HL-60 (cell line): ENCODE measurements at regions not wholly inside any gene's neighbourhood (a gene's known extent, or its start where the extent isn't known, plus 50 kb on each side); places are given as distances from the start of the nearest gene placed in this dataset.
"Not testable (repeated sequence)": the region's sequence is repeated elsewhere in the genome, so short reads cannot be mapped to it uniquely, and the experiment has no call there.

ENCODE experiments used
- DNase-seq, 2 experiments: peaks; one replicate each; pipeline ENCODE4 v3.0.0-alpha.2; 2010 to 2020; ENCODE audit warnings: low read depth in 1 of 2, low spot score in 1 of 2
- H3K27ac ChIP-seq: fragments of 250-450 bp; sonication (Bioruptor Pico); replicated peaks from 2 replicates; pipeline ENCODE4 v1.5.1; 2020; ENCODE audit warnings: mild to moderate bottlenecking, moderate library complexity
- H3K27me3 ChIP-seq: fragments of 250-450 bp; sonication (Bioruptor Pico); 2 replicates; pipeline ENCODE4 v1.5.1; 2021; ENCODE audit warnings: mild to moderate bottlenecking, moderate library complexity; ENCODE audit not compliant: insufficient read depth, poor library complexity, severe bottlenecking
- H3K4me3 ChIP-seq: replicated peaks from 2 replicates; pipeline ENCODE4 v1.5.1; 2011; ENCODE audit warnings: mild to moderate bottlenecking, control low read depth, low read length; ENCODE audit not compliant: insufficient read depth
- GABPA ChIP-seq: IDR thresholded peaks from 2 replicates; pipeline ENCODE4 v1.6.1; 2012; ENCODE audit warnings: low read depth
- POLR2AphosphoS5 ChIP-seq: IDR thresholded peaks from 2 replicates; pipeline ENCODE4 v1.6.1; 2012; ENCODE audit warnings: low read depth
- REST ChIP-seq: IDR thresholded peaks from 2 replicates; pipeline ENCODE4 v1.6.1; 2012; ENCODE audit warnings: low read depth; ENCODE audit not compliant: insufficient replicate concordance
- SPI1 ChIP-seq: IDR thresholded peaks from 2 replicates; pipeline ENCODE4 v1.6.1; 2012; ENCODE audit warnings: low read depth, mild to moderate bottlenecking, borderline replicate concordance
- TF ChIP-seq, protein P1 (sequence below): IDR thresholded peaks from one replicate; pipeline ENCODE4 v1.5.1; 2011; ENCODE audit warnings: low read length, control low read depth, inconsistent platforms; ENCODE audit not compliant: insufficient read depth

DNA sequence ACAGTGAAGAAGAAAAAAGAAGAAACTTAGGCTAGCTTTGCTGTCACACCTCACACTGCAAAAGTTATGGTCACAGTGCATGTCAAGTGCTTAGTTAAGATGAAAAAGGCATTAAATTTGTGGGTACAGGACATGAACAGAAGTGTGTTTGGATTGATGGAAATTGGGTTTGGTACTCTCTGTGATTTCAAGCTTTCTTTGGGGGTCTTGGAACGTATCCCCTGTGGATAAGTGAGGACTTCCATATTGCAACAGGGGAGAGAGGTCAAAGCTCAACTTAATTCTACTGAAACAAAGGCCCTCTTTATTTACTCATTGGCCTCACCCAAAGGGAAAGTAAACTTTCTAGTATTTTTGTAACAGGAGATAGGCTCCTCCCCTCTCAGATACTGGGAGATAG is 138.3 kb upstream of the FUT9 start:
- no peak overlapping the region for H3K4me3 ChIP-seq
- DNase-seq, result no peak
- TF ChIP-seq REST, result no peak
- TF ChIP-seq GABPA, result no peak
- TF ChIP-seq, protein P1, sequence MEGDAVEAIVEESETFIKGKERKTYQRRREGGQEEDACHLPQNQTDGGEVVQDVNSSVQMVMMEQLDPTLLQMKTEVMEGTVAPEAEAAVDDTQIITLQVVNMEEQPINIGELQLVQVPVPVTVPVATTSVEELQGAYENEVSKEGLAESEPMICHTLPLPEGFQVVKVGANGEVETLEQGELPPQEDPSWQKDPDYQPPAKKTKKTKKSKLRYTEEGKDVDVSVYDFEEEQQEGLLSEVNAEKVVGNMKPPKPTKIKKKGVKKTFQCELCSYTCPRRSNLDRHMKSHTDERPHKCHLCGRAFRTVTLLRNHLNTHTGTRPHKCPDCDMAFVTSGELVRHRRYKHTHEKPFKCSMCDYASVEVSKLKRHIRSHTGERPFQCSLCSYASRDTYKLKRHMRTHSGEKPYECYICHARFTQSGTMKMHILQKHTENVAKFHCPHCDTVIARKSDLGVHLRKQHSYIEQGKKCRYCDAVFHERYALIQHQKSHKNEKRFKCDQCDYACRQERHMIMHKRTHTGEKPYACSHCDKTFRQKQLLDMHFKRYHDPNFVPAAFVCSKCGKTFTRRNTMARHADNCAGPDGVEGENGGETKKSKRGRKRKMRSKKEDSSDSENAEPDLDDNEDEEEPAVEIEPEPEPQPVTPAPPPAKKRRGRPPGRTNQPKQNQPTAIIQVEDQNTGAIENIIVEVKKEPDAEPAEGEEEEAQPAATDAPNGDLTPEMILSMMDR, result no peak
- no peak for TF ChIP-seq POLR2AphosphoS5
- no peak for TF ChIP-seq SPI1
- H3K27me3 ChIP-seq, result no peaks in the 10 kb centered on the region
- H3K27ac ChIP-seq, result no peak overlapping the region

DNA sequence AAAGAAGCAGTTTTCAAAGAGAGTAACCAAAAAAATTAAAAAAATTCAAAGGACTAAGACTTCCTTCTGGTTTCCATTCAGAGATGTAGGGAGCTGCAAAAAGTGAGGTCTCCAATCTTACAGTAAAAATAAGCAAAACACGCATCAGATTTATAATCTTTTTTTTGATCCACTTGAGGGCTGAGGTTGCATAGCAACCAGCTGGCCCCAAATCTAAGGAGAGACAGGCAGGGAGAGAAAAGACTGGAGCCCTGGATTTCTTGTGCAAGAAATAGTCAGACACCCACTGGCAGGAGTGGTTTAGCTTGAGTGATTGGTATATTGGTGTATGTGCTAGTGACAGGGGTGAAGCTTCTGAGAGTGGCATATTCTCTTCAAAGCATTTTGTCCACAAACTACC is 135.9 kb upstream of the FUT9 start:
- TF ChIP-seq REST, result no peak
- no peak for TF ChIP-seq GABPA
- TF ChIP-seq, protein P1, result no peak
- TF ChIP-seq POLR2AphosphoS5, result no peak
- no peak for TF ChIP-seq SPI1
- no peaks in the 10 kb centered on the region for H3K27me3 ChIP-seq
- no peak overlapping the region for H3K27ac ChIP-seq
- H3K4me3 ChIP-seq, result no peak overlapping the region
- no peak for DNase-seq

GRCh38 chr6:95882371-95882770 is 133.4 kb upstream of the FUT9 start:
- Histone ChIP-seq H3K27me3 (no peaks in the 10 kb centered on the region), H3K27ac (no peak overlapping the region), H3K4me3 (no peak overlapping the region)
- TF ChIP-seq, protein P1, result no peak
- no peak for DNase-seq

- H3K4me3 ChIP-seq, H3K27me3 ChIP-seq, DNase-seq, H3K27ac ChIP-seq: not testable (repeated sequence)
These were observed 127.1 kb upstream of the FUT9 start for GRCh38 chr6:95888711-95889110.

DNA sequence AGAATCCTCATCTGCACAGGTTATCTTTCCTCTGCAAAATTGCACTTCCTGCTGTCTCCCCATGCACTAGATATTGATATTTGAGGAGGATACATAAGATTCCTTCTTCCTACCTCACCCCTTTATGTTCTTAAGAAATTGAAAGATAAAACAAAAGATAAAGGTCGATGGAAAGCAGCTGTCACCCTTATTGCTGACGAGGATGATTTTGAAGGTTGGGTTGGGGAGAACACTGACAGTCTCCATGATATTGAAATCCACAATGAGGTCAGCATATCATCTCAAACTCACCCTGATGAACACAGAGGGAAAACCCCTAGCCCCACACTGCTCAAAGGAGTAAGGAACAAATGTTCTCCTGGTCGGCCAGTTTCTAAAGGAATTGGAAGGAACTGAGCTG is 110.6 kb upstream of the FUT9 start:
- Histone ChIP-seq H3K27ac (no peak overlapping the region), H3K4me3 (no peak overlapping the region), H3K27me3 (no peaks in the 10 kb centered on the region)
- TF ChIP-seq POLR2AphosphoS5, result no peak
- no peak for TF ChIP-seq GABPA
- TF ChIP-seq, protein P1, result no peak
- no peak for TF ChIP-seq REST
- no peak for TF ChIP-seq SPI1
- DNase-seq, result no peak
